ENCODE measurements at regions not wholly inside any gene's neighbourhood (a gene's known extent, or its start where the extent isn't known, plus 50 kb on each side); places are given as distances from the start of the nearest gene placed in this dataset.

- TF ChIP-seq CTCF (IDR thresholded peaks at IDR 0.05; ENCODE audit: insufficient read depth, low read depth, low read length): no peak
- TF ChIP-seq EZH2 (IDR thresholded peaks at IDR 0.05; ENCODE audit: insufficient read depth, low read length): no peak
Measured at GRCh38 chr13:59259165-59260000, 904.3 kb downstream of the DIAPH3 start.
